HUES48 (cell line): ENCODE measurements at regions not wholly inside any gene's neighbourhood (a gene's known extent, or its start where the extent isn't known, plus 50 kb on each side); places are given as distances from the start of the nearest gene placed in this dataset.

ENCODE experiments used
- H3K27ac ChIP-seq: one replicate; pipeline ENCODE4 v1.7.0; 2013; ENCODE audit warnings: low read depth, low read length, inconsistent platforms
- H3K27me3 ChIP-seq: 2 replicates; pipeline ENCODE4 v1.6.1; 2013; ENCODE audit warnings: mild to moderate bottlenecking, low read length; ENCODE audit not compliant: control insufficient read depth, insufficient read depth
- H3K36me3 ChIP-seq: 2 replicates; pipeline ENCODE4 v1.6.1; 2013; ENCODE audit warnings: low read length; ENCODE audit not compliant: control insufficient read depth, insufficient read depth
- H3K4me1 ChIP-seq: 2 replicates; pipeline ENCODE4 v1.6.1; 2013; ENCODE audit warnings: mild to moderate bottlenecking, low read length; ENCODE audit not compliant: control insufficient read depth, insufficient read depth
- H3K4me3 ChIP-seq: 2 replicates; pipeline ENCODE4 v1.5.1; 2013; ENCODE audit warnings: mild to moderate bottlenecking, low read depth, low read length
- H3K9ac ChIP-seq: 2 replicates; pipeline ENCODE4 v1.6.1; 2013; ENCODE audit warnings: mild to moderate bottlenecking, low read depth, low read length, moderate library complexity
- H3K9me3 ChIP-seq: 2 replicates; pipeline ENCODE4 v1.6.1; 2013; ENCODE audit warnings: low read length; ENCODE audit not compliant: control insufficient read depth, insufficient read depth

DNA sequence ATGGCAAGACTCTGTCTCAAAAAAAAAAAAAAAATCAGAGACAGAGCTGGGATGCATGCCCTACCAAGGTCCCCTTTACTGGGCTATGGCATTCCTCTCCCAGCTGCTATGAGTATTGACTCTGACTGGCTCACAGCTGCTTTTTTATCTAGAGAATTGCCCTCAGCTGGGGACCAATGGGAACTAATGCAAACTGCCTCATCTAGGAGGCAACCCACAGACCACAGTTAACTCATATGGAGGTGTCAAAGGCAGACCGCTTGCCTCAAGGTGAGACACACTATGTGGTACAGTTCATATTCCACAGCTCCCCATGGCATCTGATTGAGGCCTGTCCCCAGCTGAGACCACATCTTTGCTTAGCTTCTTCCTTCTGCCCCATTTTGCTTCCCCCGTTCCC, 183.5 kb upstream of the EOMES start:
- Histone ChIP-seq H3K4me3 (no peak overlapping the region), H3K27me3 (no peaks in the 10 kb centered on the region), H3K36me3 (no peaks in the 10 kb centered on the region), H3K9me3 (no peaks in the 10 kb centered on the region), H3K4me1 (peaks cover 4% of the 10 kb centered on the region; the same call in 1 of the 2 replicates), H3K9ac (no peak overlapping the region), H3K27ac (no peak overlapping the region)

DNA sequence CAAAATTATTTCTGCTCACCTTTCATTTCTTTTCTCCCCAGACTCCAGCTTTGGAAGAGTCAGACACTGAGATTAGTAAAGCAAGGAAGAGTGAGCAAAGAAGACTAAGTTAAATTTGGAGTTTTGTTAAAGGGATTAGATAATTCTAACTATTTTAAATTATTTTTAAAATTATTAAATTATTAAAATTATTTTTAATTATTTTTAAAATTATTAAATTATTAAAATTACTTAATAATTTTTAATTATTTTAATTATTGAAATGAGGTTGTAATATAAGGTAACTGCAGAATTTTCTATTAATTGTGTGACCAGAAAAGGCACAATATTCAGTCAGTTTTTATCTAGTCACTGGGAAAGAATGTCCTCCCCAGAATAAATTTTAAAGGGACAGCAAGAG, 185.0 kb upstream of the EOMES start:
- no peaks in the 10 kb centered on the region for H3K36me3 ChIP-seq
- H3K27me3 ChIP-seq, result no peaks in the 10 kb centered on the region
- H3K9me3 ChIP-seq, result no peaks in the 10 kb centered on the region
- peaks cover 4% of the 10 kb centered on the region; the same call in 1 of the 2 replicates for H3K4me1 ChIP-seq
- no peak overlapping the region for H3K27ac ChIP-seq
- no peak overlapping the region for H3K9ac ChIP-seq
- H3K4me3 ChIP-seq, result no peak overlapping the region

GRCh38 chr3:27907929-27908328, 185.8 kb upstream of the EOMES start:
- no peaks in the 10 kb centered on the region for H3K9me3 ChIP-seq
- no peak overlapping the region for H3K27ac ChIP-seq
- H3K4me1 ChIP-seq, result peaks cover 4% of the 10 kb centered on the region; the same call in 1 of the 2 replicates
- no peaks in the 10 kb centered on the region for H3K27me3 ChIP-seq
- no peaks in the 10 kb centered on the region for H3K36me3 ChIP-seq
- no peak overlapping the region for H3K9ac ChIP-seq
- H3K4me3 ChIP-seq, result no peak overlapping the region

- Histone ChIP-seq H3K4me3 (no peak overlapping the region), H3K9me3 (no peaks in the 10 kb centered on the region), H3K9ac (no peak overlapping the region), H3K27me3 (no peaks in the 10 kb centered on the region), H3K27ac (no peak overlapping the region), H3K4me1 (peaks cover 4% of the 10 kb centered on the region; the same call in 1 of the 2 replicates), H3K36me3 (no peaks in the 10 kb centered on the region)
Observed at GRCh38 chr3:27910456-27910855, 188.3 kb upstream of the EOMES start.

DNA sequence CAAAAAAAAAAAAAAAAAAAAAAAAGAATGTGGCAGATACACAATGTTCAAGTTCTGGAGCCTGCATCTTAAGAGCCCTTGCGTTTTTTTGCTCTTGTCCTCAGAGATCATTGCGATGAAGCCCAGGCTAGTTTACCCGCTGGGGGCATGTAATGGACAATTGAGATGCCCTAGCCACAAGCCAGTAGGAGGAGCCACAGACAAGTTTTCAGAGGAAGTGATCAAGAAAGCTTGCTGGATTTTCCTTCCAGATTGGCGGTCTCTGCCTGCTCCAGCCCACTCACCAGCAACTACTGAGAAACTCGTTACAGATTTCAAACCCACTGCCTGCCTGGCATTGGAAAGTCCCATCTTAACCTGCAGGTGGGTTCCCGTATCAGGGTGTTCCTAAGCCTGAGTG, 192.1 kb upstream of the EOMES start:
- no peak overlapping the region for H3K27ac ChIP-seq
- no peaks in the 10 kb centered on the region for H3K4me1 ChIP-seq
- no peak overlapping the region for H3K9ac ChIP-seq
- no peak overlapping the region for H3K4me3 ChIP-seq
- no peaks in the 10 kb centered on the region for H3K27me3 ChIP-seq
- no peaks in the 10 kb centered on the region for H3K9me3 ChIP-seq
- H3K36me3 ChIP-seq, result no peaks in the 10 kb centered on the region

- H3K9ac ChIP-seq, result no peak overlapping the region
- H3K4me1 ChIP-seq, result no peaks in the 10 kb centered on the region
- no peak overlapping the region for H3K4me3 ChIP-seq
- no peaks in the 10 kb centered on the region for H3K36me3 ChIP-seq
- H3K27me3 ChIP-seq, result no peaks in the 10 kb centered on the region
- no peak overlapping the region for H3K27ac ChIP-seq
- H3K9me3 ChIP-seq, result no peaks in the 10 kb centered on the region
Observed at GRCh38 chr3:27923349-27924068, 201.4 kb upstream of the EOMES start.

DNA sequence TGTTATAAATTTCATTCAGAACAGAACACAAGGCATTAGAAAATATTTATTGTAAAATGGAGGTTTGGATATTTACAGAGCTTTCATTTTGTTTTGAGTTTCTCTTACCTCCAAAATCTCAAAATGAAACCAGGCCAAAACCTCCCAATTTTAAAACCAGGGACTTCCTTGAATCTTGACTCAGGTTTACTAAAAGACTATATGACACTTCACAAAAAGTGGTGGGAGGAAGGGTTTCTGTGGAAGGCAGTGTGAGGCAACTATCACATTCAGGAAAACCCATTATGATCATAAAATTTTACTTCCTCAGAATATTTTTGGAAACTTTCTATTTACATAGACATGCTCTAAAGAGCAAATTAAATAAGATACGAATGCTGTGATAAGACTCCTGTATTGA, 205.8 kb upstream of the EOMES start:
- H3K9me3 ChIP-seq, result no peaks in the 10 kb centered on the region
- H3K4me1 ChIP-seq, result no peaks in the 10 kb centered on the region
- H3K36me3 ChIP-seq, result no peaks in the 10 kb centered on the region
- H3K4me3 ChIP-seq, result no peak overlapping the region
- no peak overlapping the region for H3K27ac ChIP-seq
- H3K9ac ChIP-seq, result no peak overlapping the region
- H3K27me3 ChIP-seq, result no peaks in the 10 kb centered on the region

- no peaks in the 10 kb centered on the region for H3K9me3 ChIP-seq
- no peaks in the 10 kb centered on the region for H3K36me3 ChIP-seq
- H3K9ac ChIP-seq, result no peak overlapping the region
- H3K4me3 ChIP-seq, result no peak overlapping the region
- no peaks in the 10 kb centered on the region for H3K27me3 ChIP-seq
- no peak overlapping the region for H3K27ac ChIP-seq
- no peaks in the 10 kb centered on the region for H3K4me1 ChIP-seq
Observed at GRCh38 chr3:27930052-27930602, 208.0 kb upstream of the EOMES start.

- Histone ChIP-seq H3K4me1 (no peaks in the 10 kb centered on the region), H3K27me3 (no peaks in the 10 kb centered on the region), H3K9me3 (no peaks in the 10 kb centered on the region), H3K4me3 (no peak overlapping the region), H3K36me3 (no peaks in the 10 kb centered on the region), H3K27ac (no peak overlapping the region), H3K9ac (no peak overlapping the region)
Observed at GRCh38 chr3:27935492-27935891, 213.4 kb upstream of the EOMES start.

- H3K27ac ChIP-seq, result peak overlapping the region; percentile 49
- H3K36me3 ChIP-seq, result no peaks in the 10 kb centered on the region
- no peaks in the 10 kb centered on the region for H3K4me1 ChIP-seq
- no peaks in the 10 kb centered on the region for H3K9me3 ChIP-seq
- no peak overlapping the region for H3K4me3 ChIP-seq
- no peaks in the 10 kb centered on the region for H3K27me3 ChIP-seq
- H3K9ac ChIP-seq, result no peak overlapping the region
Observed at GRCh38 chr3:27939521-27939920, 217.4 kb upstream of the EOMES start.

- Histone ChIP-seq H3K27me3 (no peaks in the 10 kb centered on the region), H3K27ac (peak overlapping the region; percentile 49), H3K9ac (no peak overlapping the region), H3K4me3 (no peak overlapping the region), H3K9me3 (no peaks in the 10 kb centered on the region), H3K4me1 (no peaks in the 10 kb centered on the region), H3K36me3 (no peaks in the 10 kb centered on the region)
Observed at GRCh38 chr3:27939940-27940339, 217.8 kb upstream of the EOMES start.
